Erythroblast (primary cell): ENCODE measurements at regions not wholly inside any gene's neighbourhood (a gene's known extent, or its start where the extent isn't known, plus 50 kb on each side); places are given as distances from the start of the nearest gene placed in this dataset.

Source experiments
- GATA1 ChIP-seq: IDR thresholded peaks from 2 replicates; pipeline ENCODE4 v1.6.1; 2011; ENCODE audit warnings: low read depth, mild to moderate bottlenecking, control low read depth, low read length, moderate library complexity
- POLR2A ChIP-seq: IDR thresholded peaks from 2 replicates; pipeline ENCODE4 v1.6.1; 2011; ENCODE audit warnings: mild to moderate bottlenecking, low read length

GRCh38 chr10:62492012-62492869 is 118.1 kb downstream of the ZNF365 start:
- TF ChIP-seq POLR2A (no peak), GATA1 (no peak)
